Astrocyte of the cerebellum (primary cell): ENCODE measurements at regions not wholly inside any gene's neighbourhood (a gene's known extent, or its start where the extent isn't known, plus 50 kb on each side); places are given as distances from the start of the nearest gene placed in this dataset.

Source experiments
- DNase-seq: peaks from one replicate; pipeline ENCODE4 v3.0.0-alpha.2; 2011; ENCODE audit warnings: low read depth
- H3K4me3 ChIP-seq: 2 replicates; pipeline ENCODE4 v1.5.1; 2011; ENCODE audit warnings: mild to moderate bottlenecking, low read depth, low read length, moderate library complexity
- in situ Hi-C: cut with HindIII; loops from 2 replicates; pipeline ENCODE4 v1.10.0; 2017; ENCODE audit warnings: low sequenced_read_pairs
- TF ChIP-seq, protein P1 (sequence below): IDR thresholded peaks from 2 replicates; pipeline ENCODE4 v1.5.1; 2012; ENCODE audit warnings: low read length, low read depth, moderate library complexity, mild to moderate bottlenecking; ENCODE audit errors: missing control alignments

DNA sequence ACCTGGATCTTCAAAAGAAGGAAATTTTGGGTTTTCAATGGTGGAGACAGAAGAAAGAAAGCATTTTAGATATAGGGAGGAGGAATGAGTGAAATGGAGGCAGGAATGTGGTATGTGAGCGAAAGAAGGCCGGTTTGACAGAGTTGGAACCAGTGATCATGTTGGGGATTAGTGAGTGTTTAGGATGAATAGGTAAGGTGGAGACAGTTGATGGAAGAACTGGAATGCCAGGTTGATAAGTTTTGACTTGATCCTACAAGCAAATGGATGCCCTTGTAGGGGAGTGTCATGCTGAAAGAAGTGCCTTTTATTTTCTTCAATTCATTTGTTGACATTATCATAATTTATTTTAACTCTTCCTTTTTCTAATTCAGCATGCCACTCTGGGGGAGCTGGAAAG lies 207.8 kb upstream of the AMOT start:
- TF ChIP-seq, protein P1, sequence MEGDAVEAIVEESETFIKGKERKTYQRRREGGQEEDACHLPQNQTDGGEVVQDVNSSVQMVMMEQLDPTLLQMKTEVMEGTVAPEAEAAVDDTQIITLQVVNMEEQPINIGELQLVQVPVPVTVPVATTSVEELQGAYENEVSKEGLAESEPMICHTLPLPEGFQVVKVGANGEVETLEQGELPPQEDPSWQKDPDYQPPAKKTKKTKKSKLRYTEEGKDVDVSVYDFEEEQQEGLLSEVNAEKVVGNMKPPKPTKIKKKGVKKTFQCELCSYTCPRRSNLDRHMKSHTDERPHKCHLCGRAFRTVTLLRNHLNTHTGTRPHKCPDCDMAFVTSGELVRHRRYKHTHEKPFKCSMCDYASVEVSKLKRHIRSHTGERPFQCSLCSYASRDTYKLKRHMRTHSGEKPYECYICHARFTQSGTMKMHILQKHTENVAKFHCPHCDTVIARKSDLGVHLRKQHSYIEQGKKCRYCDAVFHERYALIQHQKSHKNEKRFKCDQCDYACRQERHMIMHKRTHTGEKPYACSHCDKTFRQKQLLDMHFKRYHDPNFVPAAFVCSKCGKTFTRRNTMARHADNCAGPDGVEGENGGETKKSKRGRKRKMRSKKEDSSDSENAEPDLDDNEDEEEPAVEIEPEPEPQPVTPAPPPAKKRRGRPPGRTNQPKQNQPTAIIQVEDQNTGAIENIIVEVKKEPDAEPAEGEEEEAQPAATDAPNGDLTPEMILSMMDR = no peak
- DNase-seq = no peak
- in situ Hi-C loops = no loop called here
- H3K4me3 ChIP-seq = no peak overlapping the region

DNA sequence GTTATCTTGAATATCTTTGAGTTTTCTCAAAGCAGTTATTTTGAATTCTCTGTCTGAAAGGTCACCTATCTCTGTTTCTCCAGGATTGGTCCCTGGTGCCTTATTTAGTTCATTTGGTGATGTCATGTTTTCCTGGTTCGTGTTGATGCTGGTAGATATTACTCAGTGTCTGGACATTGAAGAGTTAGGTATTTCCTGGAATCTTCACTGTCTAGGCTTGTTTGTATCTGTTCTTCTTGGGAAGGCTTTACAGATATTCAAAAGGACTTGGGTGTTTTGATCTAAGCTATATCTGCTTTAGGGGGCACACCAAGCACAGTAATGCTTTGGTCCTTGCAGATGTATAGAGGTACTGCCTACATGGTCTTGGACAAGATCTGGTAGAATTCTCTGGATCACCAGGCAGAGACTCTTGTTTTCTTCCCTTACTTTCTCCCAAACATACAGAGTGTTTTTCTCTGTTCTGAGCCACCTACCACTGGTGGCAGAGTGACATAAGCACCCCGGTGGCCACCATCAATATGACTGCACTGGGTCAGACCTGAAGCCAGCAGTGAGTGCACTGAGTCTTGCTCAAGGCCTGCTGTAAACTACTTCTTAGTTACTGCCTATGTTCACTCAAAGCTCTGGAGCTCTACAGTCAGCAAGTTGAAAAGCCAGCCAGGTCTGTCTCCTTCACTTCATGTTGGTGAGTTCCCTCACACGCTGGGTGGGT lies 193.5 kb upstream of the AMOT start:
- no peak overlapping the region for H3K4me3 ChIP-seq
- DNase-seq = no peak
- in situ Hi-C loops = no loop called here
- TF ChIP-seq, protein P1 = no peak

DNA sequence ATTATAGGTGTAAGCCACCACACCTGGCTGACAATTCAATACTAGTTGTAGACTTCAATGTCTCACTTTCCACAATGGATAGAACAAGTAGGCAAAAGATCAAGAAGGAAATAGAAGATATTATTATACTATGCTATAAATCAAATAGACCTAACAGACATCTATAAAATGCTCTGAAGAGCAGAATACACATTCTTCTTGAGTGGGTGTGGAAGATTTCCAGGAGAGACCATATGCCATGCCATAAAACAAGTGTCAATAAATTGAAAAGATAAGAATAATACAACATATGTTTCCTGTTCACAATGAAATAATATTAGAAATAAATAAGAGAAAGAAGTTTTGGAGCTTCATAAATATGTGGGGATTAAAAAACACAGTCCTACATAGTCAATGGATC lies 179.3 kb upstream of the AMOT start:
- in situ Hi-C loops = no loop called here

DNA sequence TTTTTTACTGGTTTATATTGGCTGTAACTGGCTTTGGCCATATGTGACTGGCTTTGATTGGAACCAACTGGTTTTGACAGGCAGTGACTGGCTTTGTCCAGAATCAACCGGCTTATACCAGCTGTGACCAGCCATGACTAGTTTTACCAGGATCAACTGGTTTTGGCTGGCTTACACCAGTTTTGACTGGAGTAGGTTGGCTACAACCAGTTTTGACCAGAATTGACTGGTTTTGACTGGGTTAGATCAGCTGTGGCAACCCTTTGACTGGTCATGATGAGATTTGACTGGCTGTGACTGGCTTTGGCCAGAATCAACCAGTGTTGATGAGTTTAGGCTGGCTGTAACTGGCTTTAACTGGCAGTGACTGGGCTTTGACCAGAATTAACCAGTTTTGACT lies 169.2 kb upstream of the AMOT start:
- no peak overlapping the region for H3K4me3 ChIP-seq
- TF ChIP-seq, protein P1 = no peak
- DNase-seq = no peak
- in situ Hi-C loops = no loop called here

More for the DNA sequence above, 179.3 kb upstream of the AMOT start:
- H3K4me3 ChIP-seq = no peak overlapping the region
- TF ChIP-seq, protein P1 = no peak
- DNase-seq = no peak

DNA sequence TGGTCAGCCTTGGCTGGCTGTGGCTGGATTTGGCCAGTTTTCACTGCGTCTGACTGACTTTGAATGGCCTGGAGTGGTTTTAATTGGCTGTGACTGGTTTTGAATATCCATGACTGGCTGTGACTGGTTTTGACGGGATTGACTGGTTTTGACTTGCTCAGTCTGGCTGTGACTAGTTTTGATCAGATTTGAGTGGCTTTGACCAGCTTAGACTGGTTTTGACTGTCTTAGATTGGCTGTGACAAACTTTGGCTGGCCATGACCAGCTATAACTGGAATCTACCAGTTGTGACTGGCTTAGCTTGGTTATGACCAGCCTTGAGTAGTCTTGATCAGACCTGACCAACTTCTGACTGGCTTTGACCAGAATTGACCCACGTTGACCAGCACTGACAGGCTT lies 168.4 kb upstream of the AMOT start:
- H3K4me3 ChIP-seq = no peak overlapping the region
- DNase-seq = no peak
- TF ChIP-seq, protein P1 = no peak
- in situ Hi-C loops = no loop called here

DNA sequence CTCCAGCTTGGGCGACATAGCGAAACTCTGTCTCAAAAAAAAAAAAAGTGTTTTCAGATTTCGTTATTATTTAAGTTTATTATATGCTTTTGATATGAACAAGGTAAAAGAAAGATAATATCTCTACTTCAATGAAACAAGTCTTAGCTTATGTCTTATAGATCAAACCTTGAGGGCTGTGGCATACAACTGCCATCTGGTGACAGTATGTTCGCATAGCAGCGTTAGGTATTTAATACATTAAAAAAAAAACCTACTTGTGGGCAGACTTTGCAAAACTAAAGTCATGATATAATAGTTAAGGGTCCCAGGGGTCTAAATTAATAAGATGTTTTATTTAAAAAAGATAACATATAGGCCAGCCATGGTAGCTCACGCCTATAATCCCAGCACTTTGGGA lies 161.2 kb upstream of the AMOT start:
- in situ Hi-C loops = no loop called here
- TF ChIP-seq, protein P1 = no peak
- no peak for DNase-seq
- H3K4me3 ChIP-seq = no peak overlapping the region
